GM10266 (cell line): ENCODE measurements at regions not wholly inside any gene's neighbourhood (a gene's known extent, or its start where the extent isn't known, plus 50 kb on each side); places are given as distances from the start of the nearest gene placed in this dataset.
"Not testable (repeated sequence)": the region's sequence is repeated elsewhere in the genome, so short reads cannot be mapped to it uniquely, and the experiment has no call there.

Experiments
- DNase-seq: peaks from one replicate; pipeline ENCODE4 v3.0.0; 2012; ENCODE audit errors: extremely low spot score
- TF ChIP-seq, protein P1 (sequence below): IDR thresholded peaks from 2 replicates; pipeline ENCODE4 v1.5.1; 2012; ENCODE audit warnings: mild to moderate bottlenecking, low read depth; ENCODE audit not compliant: control insufficient read depth, insufficient read depth; ENCODE audit errors: missing control alignments

DNA sequence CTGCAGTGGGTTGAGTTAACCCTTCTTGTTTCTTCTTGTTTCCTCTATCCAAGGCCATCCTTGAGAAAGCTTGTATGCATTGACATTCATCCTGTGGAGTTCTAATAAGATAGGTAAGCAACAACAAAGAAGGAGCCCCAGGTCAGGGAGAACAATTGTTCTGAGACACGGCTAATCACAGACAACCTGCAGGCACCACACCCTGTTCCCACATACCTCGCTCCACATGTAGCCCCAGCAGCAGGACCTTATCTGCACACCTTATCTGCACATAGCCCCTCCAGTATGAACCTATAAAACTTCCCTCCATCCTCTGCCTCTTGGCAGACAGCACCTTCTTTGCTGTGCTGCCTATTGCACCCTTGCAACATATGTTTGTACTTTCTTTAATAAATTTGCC lies 129.1 kb downstream of the MSL3 start:
- DNase-seq = no peak

DNA sequence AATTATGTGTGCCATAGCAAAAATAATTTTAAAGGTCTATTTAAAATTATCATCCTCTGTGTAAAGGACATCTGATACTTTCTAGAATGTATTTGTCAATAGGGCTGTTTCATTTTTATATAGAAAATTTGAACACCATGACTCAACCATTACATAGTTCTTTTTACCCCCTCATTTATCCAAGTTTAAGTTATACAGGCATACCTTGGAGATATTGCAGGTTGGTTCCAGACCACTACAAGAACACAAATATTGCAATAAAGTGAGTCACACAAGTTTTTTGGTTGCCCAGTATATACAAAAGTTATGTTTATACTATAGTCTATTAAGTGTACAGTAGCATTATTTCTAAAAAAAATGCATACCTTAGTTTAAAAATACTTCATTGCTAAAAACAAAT lies 130.4 kb downstream of the MSL3 start:
- DNase-seq = no peak
- TF ChIP-seq, protein P1, sequence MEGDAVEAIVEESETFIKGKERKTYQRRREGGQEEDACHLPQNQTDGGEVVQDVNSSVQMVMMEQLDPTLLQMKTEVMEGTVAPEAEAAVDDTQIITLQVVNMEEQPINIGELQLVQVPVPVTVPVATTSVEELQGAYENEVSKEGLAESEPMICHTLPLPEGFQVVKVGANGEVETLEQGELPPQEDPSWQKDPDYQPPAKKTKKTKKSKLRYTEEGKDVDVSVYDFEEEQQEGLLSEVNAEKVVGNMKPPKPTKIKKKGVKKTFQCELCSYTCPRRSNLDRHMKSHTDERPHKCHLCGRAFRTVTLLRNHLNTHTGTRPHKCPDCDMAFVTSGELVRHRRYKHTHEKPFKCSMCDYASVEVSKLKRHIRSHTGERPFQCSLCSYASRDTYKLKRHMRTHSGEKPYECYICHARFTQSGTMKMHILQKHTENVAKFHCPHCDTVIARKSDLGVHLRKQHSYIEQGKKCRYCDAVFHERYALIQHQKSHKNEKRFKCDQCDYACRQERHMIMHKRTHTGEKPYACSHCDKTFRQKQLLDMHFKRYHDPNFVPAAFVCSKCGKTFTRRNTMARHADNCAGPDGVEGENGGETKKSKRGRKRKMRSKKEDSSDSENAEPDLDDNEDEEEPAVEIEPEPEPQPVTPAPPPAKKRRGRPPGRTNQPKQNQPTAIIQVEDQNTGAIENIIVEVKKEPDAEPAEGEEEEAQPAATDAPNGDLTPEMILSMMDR = no peak

More for the DNA sequence above, 129.1 kb downstream of the MSL3 start:
- TF ChIP-seq, protein P1 = no peak

DNA sequence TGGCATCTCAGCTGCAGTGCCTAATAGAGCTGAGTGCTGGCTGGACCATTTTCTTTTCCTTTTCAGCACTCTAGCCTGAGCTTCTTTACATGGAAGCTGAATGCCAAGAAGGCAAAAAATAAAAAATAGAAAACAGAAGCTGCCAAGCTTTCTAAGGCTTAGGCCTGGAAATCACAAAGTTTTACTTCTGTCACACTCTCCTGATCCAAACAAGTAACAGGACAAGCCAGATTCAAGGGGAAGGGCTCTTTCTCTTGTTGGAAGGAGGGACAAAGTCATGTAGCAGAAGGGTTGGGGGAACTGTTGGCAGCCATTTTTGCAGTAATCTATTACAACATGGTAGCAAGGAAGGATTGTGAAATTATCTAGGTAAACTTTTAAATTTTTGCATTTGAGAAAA lies 131.8 kb downstream of the MSL3 start:
- TF ChIP-seq, protein P1 = no peak
- no peak for DNase-seq

DNA sequence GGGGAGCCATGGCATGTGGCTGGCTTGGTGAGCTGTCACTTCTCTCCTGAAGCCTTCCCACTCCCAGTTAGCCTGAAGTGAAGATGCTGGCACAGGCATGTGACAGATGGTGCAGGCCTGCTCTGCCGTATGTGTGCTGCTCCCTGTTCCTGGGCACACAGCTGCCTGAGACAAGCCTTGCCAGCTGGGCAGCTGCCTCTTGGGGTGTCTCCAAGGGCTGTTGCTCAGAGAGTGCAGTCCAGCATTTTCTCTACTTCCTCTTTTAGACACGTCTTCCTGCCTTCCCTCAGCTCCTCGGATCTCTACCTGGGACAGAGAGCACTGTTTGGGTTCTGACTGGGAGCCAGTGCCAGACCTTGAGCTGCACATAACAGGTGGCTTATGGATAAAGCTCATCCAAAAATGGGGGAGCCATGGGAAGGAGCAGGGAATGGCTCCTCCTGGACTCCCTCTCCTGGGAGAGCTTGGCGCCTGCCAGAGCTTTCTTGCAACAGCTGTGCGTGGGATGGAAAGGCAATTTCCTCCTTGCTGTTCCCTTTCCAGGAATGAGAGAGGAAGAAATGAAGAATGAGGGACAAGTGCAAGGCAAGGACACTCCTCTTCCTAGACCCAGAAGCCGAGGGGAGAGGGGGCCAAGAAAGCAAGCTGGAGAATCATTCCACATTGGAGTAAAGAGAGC lies 132.9 kb downstream of the MSL3 start:
- TF ChIP-seq, protein P1 = no peak
- DNase-seq = no peak

DNA sequence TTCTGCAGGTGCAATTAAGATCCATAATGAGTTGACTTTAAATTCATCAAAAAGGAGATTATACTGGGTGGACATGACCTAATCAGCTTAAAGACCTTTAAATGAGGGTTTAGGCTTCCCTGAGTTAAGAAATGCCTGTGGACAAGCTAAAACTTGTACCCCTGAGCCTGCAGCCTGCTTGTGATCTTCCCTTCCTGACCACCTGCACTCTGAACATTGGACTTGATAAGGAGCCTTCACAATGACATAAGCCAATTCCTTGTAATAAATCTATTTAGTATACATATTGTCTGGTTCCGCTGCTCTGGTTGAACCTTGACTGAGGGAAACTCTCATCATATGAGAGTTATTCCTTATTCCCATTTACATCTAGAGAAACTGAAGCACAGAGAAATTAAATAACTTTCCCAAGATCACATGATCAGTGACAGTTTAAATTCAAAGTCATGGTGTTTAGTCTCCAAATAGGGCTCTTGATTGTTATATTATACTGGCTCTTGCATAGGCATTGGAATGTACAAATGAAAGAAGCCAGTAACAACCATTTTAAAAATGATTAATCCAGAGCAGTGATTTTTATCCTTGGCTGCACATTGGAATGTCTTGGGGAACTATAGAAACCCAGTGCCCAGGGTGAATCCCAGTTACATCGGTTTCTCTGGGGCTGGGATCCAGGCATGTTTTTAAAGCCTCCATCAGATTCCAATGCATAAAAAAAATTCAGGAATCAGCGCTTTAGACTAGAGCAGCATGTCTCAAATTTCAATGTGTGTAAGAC lies 136.1 kb downstream of the MSL3 start:
- no peak for DNase-seq
- TF ChIP-seq, protein P1 = no peak

DNA sequence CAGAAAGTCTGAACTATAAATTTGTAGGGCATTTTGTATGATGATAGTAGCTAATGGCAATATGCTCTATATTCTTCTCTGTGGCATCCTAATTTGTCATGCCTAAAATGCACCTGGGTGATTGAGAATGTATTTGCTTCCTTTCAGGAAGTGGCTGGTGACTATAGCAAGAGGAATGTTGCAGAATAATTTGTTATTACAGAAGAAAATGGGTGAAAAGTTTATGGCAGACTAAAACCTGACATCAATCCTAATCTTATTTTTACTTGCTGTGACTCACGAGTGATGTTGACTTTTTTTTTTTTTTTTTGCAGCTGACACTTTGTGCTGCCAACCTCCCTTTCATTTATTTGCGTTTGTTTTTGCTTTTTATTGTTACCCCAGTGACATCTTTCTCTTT lies 141.1 kb downstream of the MSL3 start:
- no peak for DNase-seq
- TF ChIP-seq, protein P1 = no peak

DNA sequence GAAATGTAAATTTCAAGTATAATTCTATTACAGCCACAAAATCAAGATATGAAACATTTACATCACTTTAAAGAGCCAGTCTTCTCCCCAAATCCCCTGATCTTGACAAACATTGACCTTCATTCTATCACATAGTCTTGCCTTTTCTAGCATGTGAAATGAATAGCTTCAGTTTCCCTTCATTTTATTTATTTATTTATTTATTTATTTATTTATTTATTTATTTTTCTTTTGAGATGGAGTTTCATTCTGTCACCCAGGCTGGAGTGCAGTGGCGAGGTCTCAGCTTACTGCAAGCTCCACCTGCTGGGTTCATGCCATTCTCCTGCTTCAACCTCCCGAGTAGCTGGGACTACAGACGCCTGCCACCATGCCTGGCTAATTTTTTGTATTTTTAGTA lies 147.9 kb downstream of the MSL3 start:
- not testable (repeated sequence) for DNase-seq
